Lung (tissue), 11 donors: ENCODE measurements at regions not wholly inside any gene's neighbourhood (a gene's known extent, or its start where the extent isn't known, plus 50 kb on each side); places are given as distances from the start of the nearest gene placed in this dataset.

Experiments used
- ATAC-seq: fragments of 200-7000 bp; cut with Tn5 transposase; one replicate; pipeline ENCODE4 v1.9.1; 2020; ENCODE audit warnings: moderate number of reproducible peaks; ENCODE audit not compliant: insufficient read depth, low FRiP score
- DNase-seq, 3 donors: peaks; one replicate each; pipeline ENCODE4 v3.0.0-alpha.2; 2013 to 2017
- H3K27ac ChIP-seq, 2 donors: one replicate each; pipeline ENCODE4 v1.5.1; 2013; ENCODE audit warnings: mild to moderate bottlenecking in 2 of 2, moderate library complexity in 2 of 2, control low read depth in 1 of 2, inconsistent platforms in 1 of 2, low read depth in 1 of 2, low read length in 1 of 2
- H3K27me3 ChIP-seq, 3 donors: one replicate each; pipeline ENCODE4 v1.5.1; 2013; ENCODE audit warnings: low read length in 2 of 3; ENCODE audit not compliant: control insufficient read depth in 3 of 3, insufficient read depth in 3 of 3
- H3K36me3 ChIP-seq, 4 donors: one replicate each; pipeline ENCODE4 v1.5.1; 2013; ENCODE audit warnings: low read length in 4 of 4, mild to moderate bottlenecking in 1 of 4, moderate library complexity in 1 of 4; ENCODE audit not compliant: control insufficient read depth in 4 of 4, insufficient read depth in 4 of 4
- H3K4me1 ChIP-seq, 5 donors: one replicate each; pipeline ENCODE4 v1.5.1; 2013; ENCODE audit warnings: low read length in 5 of 5, mild to moderate bottlenecking in 2 of 5, moderate library complexity in 1 of 5; ENCODE audit not compliant: control insufficient read depth in 5 of 5, insufficient read depth in 5 of 5
- H3K4me3 ChIP-seq: one replicate; pipeline ENCODE4 v1.5.1; 2013; ENCODE audit warnings: mild to moderate bottlenecking, control low read depth, moderate library complexity
- H3K9ac ChIP-seq, 2 donors: one replicate each; pipeline ENCODE4 v1.5.1; 2013; ENCODE audit warnings: low read length in 2 of 2, control low read depth in 1 of 2; ENCODE audit not compliant: insufficient read depth in 1 of 2
- H3K9me3 ChIP-seq, 4 donors: one replicate each; pipeline ENCODE4 v1.5.1; 2013; ENCODE audit warnings: low read length in 3 of 4, mild to moderate bottlenecking in 1 of 4, moderate library complexity in 1 of 4; ENCODE audit not compliant: control insufficient read depth in 4 of 4, insufficient read depth in 3 of 4
- WGBS, 2 donors: extraction: QIAGEN DNeasy Blood & Tissue Kit; methylation state at CpG; one replicate each; pipeline ENCODE4 v1.1.7; 2013; 5-methylcytosine and 5-hydroxymethylcytosine counted together
- TF ChIP-seq, protein P1 (sequence below): IDR thresholded peaks from 2 replicates; pipeline ENCODE4 v1.5.1; 2012; ENCODE audit warnings: mild to moderate bottlenecking; ENCODE audit errors: control extremely low read depth, extremely low read depth
- donor health status: control.
- donor health status: control.
- donor health status: Bipolar disorder and iron deficiency.
- donor health status: healthy.
- donor health status: DM: yes; HTN: yes; CAD: no.

DNA sequence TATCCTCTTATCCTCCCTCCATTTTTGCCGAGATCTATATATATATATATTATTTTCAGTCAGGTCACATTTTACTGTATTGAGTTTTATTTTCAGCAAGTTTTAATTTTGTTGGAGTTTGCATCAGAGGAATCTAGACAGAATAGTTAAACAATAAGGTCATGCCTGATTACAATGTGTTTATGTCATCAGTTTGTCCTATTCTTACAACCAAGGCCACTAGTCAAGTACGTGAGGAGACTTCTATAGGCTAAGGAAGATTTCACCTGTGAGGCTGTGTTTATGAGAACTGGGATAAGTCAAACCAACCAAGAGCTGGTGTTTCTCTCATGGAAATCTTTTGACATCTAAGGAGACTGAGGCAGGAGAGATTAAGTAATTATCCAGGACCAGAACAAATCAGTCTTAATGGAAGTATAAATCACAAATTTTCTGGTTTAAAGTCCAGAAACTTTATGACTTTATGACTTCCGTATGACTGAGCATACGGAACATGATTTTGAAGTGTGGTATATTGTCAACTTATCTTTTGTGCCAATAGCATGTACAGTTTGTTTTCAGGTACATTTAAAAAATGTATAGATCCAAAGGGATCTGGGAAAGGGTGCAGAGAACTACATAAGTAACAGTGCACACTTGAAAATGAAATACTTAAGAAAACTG, 100.0 kb upstream of the DTNA start:
- H3K4me3 ChIP-seq: no peak overlapping the region
- TF ChIP-seq, protein P1, sequence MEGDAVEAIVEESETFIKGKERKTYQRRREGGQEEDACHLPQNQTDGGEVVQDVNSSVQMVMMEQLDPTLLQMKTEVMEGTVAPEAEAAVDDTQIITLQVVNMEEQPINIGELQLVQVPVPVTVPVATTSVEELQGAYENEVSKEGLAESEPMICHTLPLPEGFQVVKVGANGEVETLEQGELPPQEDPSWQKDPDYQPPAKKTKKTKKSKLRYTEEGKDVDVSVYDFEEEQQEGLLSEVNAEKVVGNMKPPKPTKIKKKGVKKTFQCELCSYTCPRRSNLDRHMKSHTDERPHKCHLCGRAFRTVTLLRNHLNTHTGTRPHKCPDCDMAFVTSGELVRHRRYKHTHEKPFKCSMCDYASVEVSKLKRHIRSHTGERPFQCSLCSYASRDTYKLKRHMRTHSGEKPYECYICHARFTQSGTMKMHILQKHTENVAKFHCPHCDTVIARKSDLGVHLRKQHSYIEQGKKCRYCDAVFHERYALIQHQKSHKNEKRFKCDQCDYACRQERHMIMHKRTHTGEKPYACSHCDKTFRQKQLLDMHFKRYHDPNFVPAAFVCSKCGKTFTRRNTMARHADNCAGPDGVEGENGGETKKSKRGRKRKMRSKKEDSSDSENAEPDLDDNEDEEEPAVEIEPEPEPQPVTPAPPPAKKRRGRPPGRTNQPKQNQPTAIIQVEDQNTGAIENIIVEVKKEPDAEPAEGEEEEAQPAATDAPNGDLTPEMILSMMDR: no peak
- peaks cover 0 to 25% (median 3%) of the 10 kb centered on the region in 5 donors for H3K4me1 ChIP-seq
- DNase-seq: no peak
- no peak overlapping the region for H3K9ac ChIP-seq
- H3K27ac ChIP-seq: peak overlapping the region in 1 of 2 donors; percentile 79
- peaks cover 0 to 3% (median 0%) of the 10 kb centered on the region in 4 donors for H3K9me3 ChIP-seq
- H3K27me3 ChIP-seq: no peaks in the 10 kb centered on the region
- no peaks in the 10 kb centered on the region for H3K36me3 ChIP-seq
- 87 to 95% methylated on average over 4 of the region's 4 CpGs for WGBS, 2 donors
- no peak for ATAC-seq

DNA sequence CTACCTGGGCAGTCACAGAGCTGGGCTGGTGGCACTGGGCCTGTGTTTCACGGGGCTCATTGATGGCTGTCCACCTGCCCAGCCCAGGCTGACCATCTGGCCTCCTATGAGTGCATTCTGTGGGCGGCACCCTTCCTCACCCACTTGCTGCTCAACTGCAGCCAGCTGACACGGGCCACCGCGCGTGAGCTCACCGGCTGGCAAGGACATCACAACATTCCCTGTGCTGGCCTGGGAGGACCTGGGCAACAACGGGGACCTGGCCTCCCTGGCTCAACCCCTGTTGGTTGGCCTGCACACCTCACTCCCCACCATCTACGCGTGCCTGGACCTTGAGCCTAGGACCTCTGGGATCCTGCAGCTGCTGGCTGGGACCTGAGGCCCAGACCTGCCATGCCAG, 98.2 kb upstream of the DTNA start:
- peaks cover 0 to 3% (median 0%) of the 10 kb centered on the region in 4 donors for H3K9me3 ChIP-seq
- H3K4me1 ChIP-seq: peaks cover 0 to 19% (median 0%) of the 10 kb centered on the region in 5 donors
- ATAC-seq: no peak
- TF ChIP-seq, protein P1: no peak
- DNase-seq: no peak
- H3K27me3 ChIP-seq: no peaks in the 10 kb centered on the region
- no peak overlapping the region for H3K27ac ChIP-seq
- no peak overlapping the region for H3K4me3 ChIP-seq
- H3K36me3 ChIP-seq: no peaks in the 10 kb centered on the region
- WGBS, 2 donors: 94 to 97% methylated on average over 10 of the region's 10 CpGs
- H3K9ac ChIP-seq: no peak overlapping the region

DNA sequence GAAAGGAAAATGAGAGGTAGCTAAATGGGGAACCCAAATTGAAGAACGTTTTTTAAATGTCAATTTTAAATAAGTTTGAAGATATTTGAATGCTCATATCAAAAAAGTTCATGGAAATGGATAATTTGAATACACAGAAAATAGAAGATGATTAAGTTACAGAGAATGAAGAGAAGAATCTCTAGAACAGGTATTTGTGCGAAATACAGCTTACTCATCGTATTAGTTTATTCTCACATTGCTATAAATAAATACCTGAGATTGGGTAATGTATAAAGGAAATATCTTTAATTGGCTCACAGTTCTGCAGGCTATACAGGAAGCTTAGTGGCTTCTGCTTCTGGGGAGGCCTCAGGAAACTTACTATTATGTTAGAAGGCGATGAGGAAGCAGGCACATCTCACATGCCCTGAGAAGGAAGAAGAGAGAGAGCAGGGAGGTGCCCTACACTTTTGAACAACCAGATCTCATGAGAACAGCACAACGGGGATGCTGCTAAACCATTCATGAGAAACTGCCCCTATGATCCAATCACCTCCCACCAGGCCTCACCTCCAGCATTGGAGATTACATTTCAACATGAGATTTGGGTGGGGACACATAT, 89.7 kb upstream of the DTNA start:
- no peak for DNase-seq
- no peak overlapping the region for H3K4me3 ChIP-seq
- H3K36me3 ChIP-seq: no peaks in the 10 kb centered on the region
- 86 to 87% methylated on average over 5 of the region's 5 CpGs for WGBS, 2 donors
- no peak overlapping the region for H3K27ac ChIP-seq
- peaks cover 0 to 2% (median 0%) of the 10 kb centered on the region in 5 donors for H3K4me1 ChIP-seq
- no peaks in the 10 kb centered on the region for H3K27me3 ChIP-seq
- H3K9me3 ChIP-seq: no peaks in the 10 kb centered on the region
- no peak overlapping the region for H3K9ac ChIP-seq
- TF ChIP-seq, protein P1: no peak
- no peak for ATAC-seq

DNA sequence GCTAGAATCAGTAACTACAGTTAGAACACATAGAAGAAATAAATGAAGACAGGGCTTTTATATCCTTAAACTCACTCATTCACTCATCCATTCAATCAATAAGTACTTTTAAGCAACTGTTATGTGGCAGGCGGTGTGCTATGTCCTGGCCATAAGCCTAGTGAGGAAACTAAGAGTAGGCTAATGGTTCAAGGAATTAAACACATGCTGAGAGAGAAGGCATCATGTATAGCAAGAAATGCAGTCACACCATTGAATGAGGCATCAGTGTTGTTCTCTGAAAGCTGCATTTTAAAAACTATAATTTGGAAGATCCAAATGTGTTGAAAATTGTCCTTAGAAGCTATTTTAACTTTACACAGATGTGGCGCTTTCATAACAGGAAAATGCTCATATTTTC, 86.5 kb upstream of the DTNA start:
- WGBS, 2 donors: 90% methylated on average over 2 of the region's 2 CpGs

More for the DNA sequence above, 86.5 kb upstream of the DTNA start:
- no peak for ATAC-seq
- Histone ChIP-seq H3K9ac (no peak overlapping the region), H3K9me3 (no peaks in the 10 kb centered on the region), H3K27me3 (no peaks in the 10 kb centered on the region), H3K36me3 (no peaks in the 10 kb centered on the region), H3K4me3 (no peak overlapping the region), H3K27ac (no peak overlapping the region), H3K4me1 (peaks cover 0 to 11% (median 0%) of the 10 kb centered on the region in 5 donors)
- no peak for DNase-seq
- TF ChIP-seq, protein P1: no peak
